ENCODE measurements at regions not wholly inside any gene's neighbourhood (a gene's known extent, or its start where the extent isn't known, plus 50 kb on each side); places are given as distances from the start of the nearest gene placed in this dataset.
"Not testable (repeated sequence)": the region's sequence is repeated elsewhere in the genome, so short reads cannot be mapped to it uniquely, and the experiment has no call there.

- TF ChIP-seq CTCF (IDR thresholded peaks at IDR 0.05 in 4 of 5, conservative IDR thresholded peaks at IDR 0.05 in 1 of 5); POLR2A (IDR thresholded peaks at IDR 0.05): not testable (repeated sequence)
These were observed 128.6 kb downstream of the FCRL5 start for GRCh38 chr1:157423764-157424163.

All from gastrocnemius medialis (tissue), 4 donors.